ENCODE measurements at regions not wholly inside any gene's neighbourhood (a gene's known extent, or its start where the extent isn't known, plus 50 kb on each side); places are given as distances from the start of the nearest gene placed in this dataset.

DNA sequence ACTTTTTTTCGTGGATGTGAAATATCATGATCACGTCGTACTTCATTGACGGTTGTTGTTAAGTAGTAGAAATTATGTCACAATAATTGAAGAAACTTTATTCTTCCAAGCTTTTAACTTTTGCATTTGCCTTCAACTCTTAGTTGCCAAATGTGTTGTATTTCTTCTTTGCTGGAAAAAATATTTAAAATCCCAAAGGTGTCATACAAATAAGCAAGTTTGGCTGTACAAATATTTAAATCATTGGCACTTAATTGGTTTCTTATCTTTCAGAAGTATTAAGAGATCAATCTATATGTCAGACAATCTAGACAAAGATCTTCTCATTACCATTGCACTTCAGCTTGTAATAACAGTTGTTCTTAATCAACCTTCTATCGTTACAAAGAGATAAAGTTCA lies 204.0 kb upstream of the HDAC4 start:
- no peak overlapping the region for H3K4me3 Mint-ChIP-seq
- no peak overlapping the region for H3K27ac Mint-ChIP-seq
- peaks cover 16% of the 10 kb centered on the region for H3K4me1 Mint-ChIP-seq (ENCODE audit: low read depth)
- DNase-seq (ENCODE audit: low spot score) = no peak
- H3K9me3 Mint-ChIP-seq = no peaks in the 10 kb centered on the region
- peaks cover 24% of the 10 kb centered on the region for H3K27me3 Mint-ChIP-seq (ENCODE audit: insufficient read depth)
- intact Hi-C loops (cut with micrococcal nuclease) = no loop called here
- no peaks in the 10 kb centered on the region for H3K36me3 Mint-ChIP-seq (ENCODE audit: low read depth)

DNA sequence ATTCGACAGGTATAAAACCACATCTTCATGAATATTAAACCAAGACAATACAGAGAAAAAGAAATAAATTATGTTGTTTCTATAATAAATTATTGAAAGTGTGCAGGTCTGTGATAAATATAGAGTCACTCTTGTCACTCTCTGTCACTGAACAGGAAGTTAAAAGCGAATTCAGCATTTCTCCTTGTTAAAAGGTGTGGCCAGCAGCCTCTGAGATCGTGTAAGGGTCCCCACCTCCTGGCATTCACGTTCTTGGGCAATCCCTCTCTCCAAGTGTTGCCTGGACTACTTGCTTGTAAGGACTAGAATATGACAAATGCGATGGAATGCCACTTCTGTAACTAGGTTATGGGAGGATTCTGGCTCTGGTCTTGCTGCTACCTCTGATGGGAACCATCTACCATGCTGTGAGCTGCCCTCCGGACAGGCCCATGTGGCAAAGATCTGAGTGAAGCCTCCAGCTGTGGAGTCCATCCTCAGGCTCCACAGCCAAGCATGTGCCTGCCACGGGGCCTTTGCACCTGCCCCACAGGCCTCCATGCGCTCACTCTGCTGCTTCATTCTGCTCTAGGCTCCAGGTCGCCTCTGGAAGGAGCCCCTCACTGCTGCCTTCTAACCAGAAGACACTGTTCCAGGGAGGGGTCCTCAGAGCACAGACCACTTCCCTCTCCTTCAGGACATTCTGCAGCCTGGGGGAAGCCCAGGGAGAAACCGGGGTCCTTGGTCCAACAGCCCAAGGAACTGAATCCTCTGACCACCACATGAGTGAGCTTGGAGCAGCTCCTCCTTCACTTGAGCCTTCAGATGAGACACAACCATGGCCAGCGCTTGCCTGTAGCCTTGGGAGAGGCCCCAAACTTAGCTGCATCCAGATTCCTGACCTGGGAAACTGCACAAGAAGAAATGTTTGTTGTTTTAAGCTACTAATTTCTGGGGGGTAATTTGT lies 202.9 kb upstream of the HDAC4 start:
- Mint-ChIP-seq H3K36me3 (ENCODE audit: low read depth) (no peaks in the 10 kb centered on the region), H3K27ac (no peak overlapping the region), H3K4me3 (no peak overlapping the region), H3K27me3 (ENCODE audit: insufficient read depth) (peaks cover 25% of the 10 kb centered on the region), H3K4me1 (ENCODE audit: low read depth) (peaks cover 16% of the 10 kb centered on the region), H3K9me3 (no peaks in the 10 kb centered on the region)
- DNase-seq (ENCODE audit: low spot score) = no peak
- intact Hi-C loops (cut with micrococcal nuclease) = no loop called here

DNA sequence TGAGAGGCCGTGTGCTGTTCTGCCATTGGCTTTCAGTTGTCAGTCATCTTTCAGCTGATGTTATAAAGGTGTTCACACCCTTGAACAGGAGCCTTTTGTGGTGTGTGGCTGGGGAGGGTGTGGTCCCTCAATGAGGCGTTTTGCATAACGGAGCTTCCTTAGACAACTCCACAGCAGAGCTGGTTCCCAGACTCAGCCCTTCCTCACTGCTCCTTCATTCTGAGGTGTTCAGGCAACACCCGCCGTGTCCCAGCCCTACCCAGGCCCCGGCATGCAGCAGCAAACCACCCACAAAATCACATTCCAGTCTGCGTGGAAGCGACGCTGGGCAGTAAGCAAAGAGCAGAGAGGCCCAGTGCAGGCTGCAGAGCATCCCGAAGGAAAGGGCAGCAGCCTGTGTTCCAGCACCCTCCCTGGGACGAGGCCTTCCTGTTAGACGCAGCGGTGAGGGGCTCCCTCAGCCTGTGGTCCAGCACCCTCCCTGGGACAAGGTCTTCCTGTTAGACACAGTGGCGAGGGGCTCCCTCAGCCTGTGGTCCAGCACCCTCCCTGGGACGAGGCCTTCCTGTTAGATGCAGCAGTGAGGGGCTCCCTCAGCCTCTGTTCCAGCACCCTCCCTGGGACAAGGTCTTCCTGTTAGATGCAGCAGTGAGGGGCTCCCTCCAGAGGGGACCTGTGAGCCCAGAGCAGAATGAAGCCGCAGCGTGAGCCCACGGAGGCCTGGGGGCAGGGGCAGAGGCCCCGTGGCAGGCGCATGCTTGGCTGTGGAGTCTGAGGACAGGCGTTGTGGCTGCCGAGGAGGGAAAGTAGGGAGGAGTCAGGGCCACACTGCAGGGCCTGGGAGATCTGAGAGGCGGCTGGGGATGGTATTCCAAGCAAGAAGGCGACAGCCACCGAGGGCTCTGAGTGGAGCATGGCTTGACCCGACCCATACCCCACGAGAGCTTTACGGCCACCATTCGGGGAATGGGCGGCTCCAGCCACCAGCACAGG lies 201.8 kb upstream of the HDAC4 start:
- peaks cover 21% of the 10 kb centered on the region for H3K27me3 Mint-ChIP-seq (ENCODE audit: insufficient read depth)
- no peak overlapping the region for H3K27ac Mint-ChIP-seq
- H3K9me3 Mint-ChIP-seq = no peaks in the 10 kb centered on the region
- H3K4me3 Mint-ChIP-seq = no peak overlapping the region
- intact Hi-C loops (cut with micrococcal nuclease) = no loop called here
- no peaks in the 10 kb centered on the region for H3K36me3 Mint-ChIP-seq (ENCODE audit: low read depth)
- no peak for DNase-seq (ENCODE audit: low spot score)
- peaks cover 16% of the 10 kb centered on the region for H3K4me1 Mint-ChIP-seq (ENCODE audit: low read depth)

DNA sequence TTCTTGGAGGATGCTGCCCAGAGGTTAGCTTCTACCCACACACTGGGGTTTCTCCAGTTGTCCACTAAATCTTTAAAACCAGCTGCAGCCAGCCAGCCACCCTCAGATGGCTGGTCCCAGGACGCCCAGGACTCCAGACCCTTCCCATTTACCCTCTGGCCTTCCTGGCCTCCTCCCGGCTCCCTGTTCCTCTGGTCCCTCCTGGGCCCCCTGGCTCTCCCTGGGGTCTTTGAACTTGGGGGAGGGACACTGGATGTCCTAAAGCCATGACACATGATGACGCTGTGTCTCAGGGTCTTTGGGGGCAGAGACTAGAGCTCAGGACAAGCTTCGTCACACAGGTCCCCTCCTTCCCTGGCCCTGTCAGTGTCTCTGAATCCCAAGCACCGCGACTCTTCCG lies 201.1 kb upstream of the HDAC4 start:
- H3K9me3 Mint-ChIP-seq = no peaks in the 10 kb centered on the region
- no peak overlapping the region for H3K4me3 Mint-ChIP-seq
- H3K36me3 Mint-ChIP-seq (ENCODE audit: low read depth) = no peaks in the 10 kb centered on the region
- H3K4me1 Mint-ChIP-seq (ENCODE audit: low read depth) = peaks cover 16% of the 10 kb centered on the region
- peaks cover 19% of the 10 kb centered on the region for H3K27me3 Mint-ChIP-seq (ENCODE audit: insufficient read depth)
- no peak overlapping the region for H3K27ac Mint-ChIP-seq
- intact Hi-C loops (cut with micrococcal nuclease) = no loop called here
- DNase-seq (ENCODE audit: low spot score) = no peak

DNA sequence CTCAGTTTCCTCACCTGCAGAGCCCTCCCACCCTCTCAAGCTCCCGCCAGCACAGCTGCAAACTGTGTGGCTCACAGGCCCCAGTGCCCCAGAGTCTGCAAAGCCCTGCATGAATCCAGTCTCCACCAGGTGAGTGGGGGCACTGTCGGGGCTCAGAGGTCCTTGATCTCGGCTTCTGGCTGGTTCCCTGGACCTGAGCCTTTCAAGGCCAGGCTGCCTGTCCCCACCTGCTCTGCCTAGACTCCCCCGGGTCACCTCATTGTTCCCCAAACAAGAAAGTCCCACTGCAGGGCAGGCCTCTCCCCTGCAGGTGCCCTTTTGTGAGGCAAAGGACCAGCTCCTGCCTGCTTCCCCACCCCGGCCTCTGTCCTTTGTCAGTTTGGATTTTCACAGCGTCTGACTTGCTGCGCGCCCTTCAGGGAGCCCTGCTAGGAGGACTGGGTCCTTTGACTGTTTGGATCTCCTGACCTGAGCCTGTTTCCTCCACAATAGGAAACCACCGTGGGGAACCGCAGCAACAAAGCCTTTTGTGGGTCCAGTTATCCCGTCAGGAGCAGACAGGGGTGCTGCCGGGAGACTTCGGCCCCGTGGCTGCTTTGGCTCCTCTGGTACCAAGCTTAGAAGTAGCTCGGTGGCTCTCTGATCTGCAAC lies 200.5 kb upstream of the HDAC4 start:
- Mint-ChIP-seq H3K27me3 (ENCODE audit: insufficient read depth) (peaks cover 15% of the 10 kb centered on the region), H3K4me3 (no peak overlapping the region), H3K27ac (no peak overlapping the region), H3K36me3 (ENCODE audit: low read depth) (no peaks in the 10 kb centered on the region), H3K9me3 (no peaks in the 10 kb centered on the region), H3K4me1 (ENCODE audit: low read depth) (peaks cover 16% of the 10 kb centered on the region)
- intact Hi-C loops (cut with micrococcal nuclease) = no loop called here
- DNase-seq (ENCODE audit: low spot score) = no peak

DNA sequence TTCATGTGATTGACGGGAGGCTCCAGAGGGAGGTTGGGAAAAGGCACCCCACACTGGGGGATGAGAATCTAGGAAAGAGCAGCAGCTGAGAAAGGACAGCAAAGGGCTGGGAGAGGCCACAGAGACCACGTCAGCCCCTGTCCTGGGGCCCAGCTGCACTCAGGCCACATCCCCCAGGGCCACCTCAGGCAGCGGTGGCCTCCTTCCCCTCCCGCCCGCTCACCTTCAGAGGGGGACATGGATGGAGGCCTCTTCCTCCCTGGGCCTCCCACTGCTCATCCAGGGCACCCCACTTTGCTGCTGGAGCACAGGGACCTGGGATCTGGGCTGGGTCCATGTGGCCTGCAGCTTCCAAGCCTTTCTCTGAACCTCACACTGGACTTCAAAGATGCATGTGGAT lies 199.8 kb upstream of the HDAC4 start:
- H3K27ac Mint-ChIP-seq = no peak overlapping the region
- peaks cover 10% of the 10 kb centered on the region for H3K27me3 Mint-ChIP-seq (ENCODE audit: insufficient read depth)
- no peaks in the 10 kb centered on the region for H3K9me3 Mint-ChIP-seq
- no peak overlapping the region for H3K4me3 Mint-ChIP-seq
- DNase-seq (ENCODE audit: low spot score) = no peak
- no peaks in the 10 kb centered on the region for H3K36me3 Mint-ChIP-seq (ENCODE audit: low read depth)
- intact Hi-C loops (cut with micrococcal nuclease) = no loop called here
- peaks cover 11% of the 10 kb centered on the region for H3K4me1 Mint-ChIP-seq (ENCODE audit: low read depth)

DNA sequence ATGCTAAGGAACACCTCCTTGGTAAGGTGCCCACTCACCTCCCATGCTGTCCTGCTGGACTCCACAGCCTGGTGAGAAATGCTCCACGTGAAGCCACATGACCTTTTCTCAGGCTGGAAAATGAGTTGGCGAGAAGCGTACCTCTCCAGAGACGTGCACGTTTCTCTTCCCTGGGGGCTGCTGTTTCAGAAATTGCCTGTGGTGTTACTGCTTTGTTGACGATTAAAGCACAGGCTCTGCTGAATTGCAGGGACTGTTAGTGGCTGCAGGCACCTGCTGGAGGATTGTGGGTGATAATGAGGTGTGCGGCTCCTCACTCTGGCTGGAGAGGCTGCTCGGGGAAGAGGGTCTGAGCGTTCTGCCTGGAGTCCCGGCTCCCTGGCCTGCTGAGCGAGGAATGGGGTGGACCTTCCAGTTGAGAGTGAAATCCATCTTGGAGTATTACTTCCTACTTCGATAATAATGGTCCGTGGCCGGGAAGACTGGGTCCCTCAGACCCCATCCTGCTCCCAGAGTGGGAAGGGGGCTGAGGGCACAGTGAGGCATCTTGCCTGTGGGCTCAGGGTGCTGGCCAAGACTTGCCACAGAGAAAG lies 199.3 kb upstream of the HDAC4 start:
- no peak overlapping the region for H3K4me3 Mint-ChIP-seq
- H3K36me3 Mint-ChIP-seq (ENCODE audit: low read depth) = no peaks in the 10 kb centered on the region
- no peak overlapping the region for H3K27ac Mint-ChIP-seq
- H3K9me3 Mint-ChIP-seq = no peaks in the 10 kb centered on the region
- intact Hi-C loops (cut with micrococcal nuclease) = no loop called here
- no peak for DNase-seq (ENCODE audit: low spot score)
- H3K4me1 Mint-ChIP-seq (ENCODE audit: low read depth) = peaks cover 8% of the 10 kb centered on the region
- peaks cover 8% of the 10 kb centered on the region for H3K27me3 Mint-ChIP-seq (ENCODE audit: insufficient read depth)

DNA sequence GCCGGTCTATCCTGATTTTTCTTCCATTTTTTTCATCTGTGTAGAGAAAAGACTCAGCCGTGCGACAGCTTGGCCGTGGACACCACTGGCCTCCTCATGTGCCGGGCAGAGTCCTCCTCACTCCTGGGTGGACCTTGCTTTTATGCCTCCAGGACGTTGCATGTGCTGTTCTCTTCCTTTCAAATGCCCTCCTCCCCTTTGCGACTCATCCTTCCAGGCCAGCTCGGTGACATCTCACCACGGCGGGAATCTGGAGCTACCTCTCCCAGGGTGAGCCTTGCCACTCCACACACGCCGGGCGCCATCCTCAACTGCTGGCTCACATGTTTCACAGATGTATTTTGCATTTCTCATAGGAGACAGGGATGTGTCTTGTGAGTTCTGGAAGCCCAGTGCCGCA lies 198.5 kb upstream of the HDAC4 start:
- Mint-ChIP-seq H3K27me3 (ENCODE audit: insufficient read depth) (peaks cover 5% of the 10 kb centered on the region), H3K4me1 (ENCODE audit: low read depth) (peaks cover 8% of the 10 kb centered on the region), H3K36me3 (ENCODE audit: low read depth) (no peaks in the 10 kb centered on the region), H3K27ac (no peak overlapping the region), H3K4me3 (no peak overlapping the region), H3K9me3 (no peaks in the 10 kb centered on the region)
- DNase-seq (ENCODE audit: low spot score) = no peak
- intact Hi-C loops (cut with micrococcal nuclease) = no loop called here

DNA sequence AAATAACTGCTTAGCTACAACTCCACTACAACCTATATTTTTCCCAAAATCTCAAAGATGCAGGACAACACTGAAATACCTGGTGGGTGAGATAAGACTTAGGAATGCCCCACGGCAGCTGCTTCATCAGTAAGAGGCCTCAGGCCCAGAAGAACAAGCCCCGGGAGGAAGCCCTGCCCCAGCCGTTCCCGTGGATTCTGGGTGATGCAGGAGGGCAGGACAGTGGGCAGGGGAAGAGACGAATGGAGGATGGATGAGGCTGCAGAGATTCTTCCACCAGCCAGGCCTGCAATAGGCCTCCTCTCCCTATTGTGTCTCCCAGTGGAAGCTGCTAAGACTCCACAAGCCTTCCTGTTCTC lies 197.9 kb upstream of the HDAC4 start:
- no peak for DNase-seq (ENCODE audit: low spot score)
- Mint-ChIP-seq H3K27ac (no peak overlapping the region), H3K9me3 (no peaks in the 10 kb centered on the region), H3K4me1 (ENCODE audit: low read depth) (peaks cover 8% of the 10 kb centered on the region), H3K4me3 (no peak overlapping the region), H3K36me3 (ENCODE audit: low read depth) (no peaks in the 10 kb centered on the region), H3K27me3 (ENCODE audit: insufficient read depth) (peaks cover 5% of the 10 kb centered on the region)
- intact Hi-C loops (cut with micrococcal nuclease) = no loop called here

DNA sequence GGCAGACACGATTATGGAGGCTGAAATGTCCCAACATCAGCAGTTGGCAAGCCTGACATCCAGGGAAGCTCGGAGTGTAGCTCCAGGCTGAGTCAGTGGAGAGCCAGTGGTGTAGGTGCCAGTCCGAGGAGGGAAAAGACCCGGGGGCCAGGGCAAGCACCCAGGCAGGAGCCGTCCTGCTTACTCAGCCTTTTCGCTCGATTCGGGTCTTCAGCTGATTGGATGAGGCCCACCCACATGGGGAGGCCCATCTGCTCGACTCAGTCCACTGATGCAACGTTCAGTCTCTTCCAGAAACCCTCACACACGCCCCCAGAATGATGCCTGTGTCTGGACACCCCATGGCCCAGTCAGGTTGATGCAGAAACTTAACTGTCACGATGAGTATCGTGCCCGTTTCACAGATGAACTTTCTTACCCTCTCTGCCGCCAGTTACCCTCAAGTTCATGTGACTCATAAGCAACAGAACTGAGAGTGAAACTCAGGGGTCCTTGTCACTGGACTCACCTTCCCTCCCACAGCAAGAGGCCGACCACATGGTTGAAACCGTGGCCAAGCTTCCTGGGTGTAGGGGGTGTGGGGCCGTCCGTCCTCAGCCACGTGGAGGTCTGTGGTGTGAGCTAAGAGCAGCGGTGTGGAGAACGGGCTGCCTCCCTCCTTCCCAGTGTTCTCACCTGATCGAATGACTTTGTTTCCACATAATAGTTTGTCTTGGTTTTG lies 197.4 kb upstream of the HDAC4 start:
- Mint-ChIP-seq H3K4me3 (no peak overlapping the region), H3K36me3 (ENCODE audit: low read depth) (no peaks in the 10 kb centered on the region), H3K27ac (no peak overlapping the region), H3K9me3 (no peaks in the 10 kb centered on the region), H3K4me1 (ENCODE audit: low read depth) (peaks cover 8% of the 10 kb centered on the region), H3K27me3 (ENCODE audit: insufficient read depth) (peaks cover 5% of the 10 kb centered on the region)
- DNase-seq (ENCODE audit: low spot score) = no peak
- intact Hi-C loops (cut with micrococcal nuclease) = no loop called here

DNA sequence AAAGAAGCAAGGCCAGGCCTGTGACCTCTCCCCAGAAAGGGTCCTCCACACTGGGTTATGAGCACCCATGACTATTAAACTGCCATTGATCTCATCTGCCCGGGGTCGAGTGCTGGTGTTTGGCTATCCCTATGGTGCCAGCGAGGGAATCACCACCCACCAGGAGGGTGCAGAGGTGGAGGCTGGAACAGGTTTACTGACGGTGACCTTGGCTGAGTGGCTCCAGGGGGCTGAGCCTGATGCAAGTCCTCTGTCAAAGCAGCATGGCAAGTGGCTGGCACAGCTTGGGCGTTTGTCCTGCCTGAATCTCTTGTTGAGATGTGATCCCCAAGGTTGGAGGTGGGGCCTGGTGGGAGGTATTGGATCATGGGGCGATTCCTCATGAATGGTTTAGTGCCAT lies 196.4 kb upstream of the HDAC4 start:
- H3K27ac Mint-ChIP-seq = no peak overlapping the region
- DNase-seq (ENCODE audit: low spot score) = no peak
- intact Hi-C loops (cut with micrococcal nuclease) = no loop called here
- H3K4me3 Mint-ChIP-seq = no peak overlapping the region
- peaks cover 5% of the 10 kb centered on the region for H3K9me3 Mint-ChIP-seq
- no peaks in the 10 kb centered on the region for H3K36me3 Mint-ChIP-seq (ENCODE audit: low read depth)
- peaks cover 2% of the 10 kb centered on the region for H3K4me1 Mint-ChIP-seq (ENCODE audit: low read depth)
- peaks cover 5% of the 10 kb centered on the region for H3K27me3 Mint-ChIP-seq (ENCODE audit: insufficient read depth)

DNA sequence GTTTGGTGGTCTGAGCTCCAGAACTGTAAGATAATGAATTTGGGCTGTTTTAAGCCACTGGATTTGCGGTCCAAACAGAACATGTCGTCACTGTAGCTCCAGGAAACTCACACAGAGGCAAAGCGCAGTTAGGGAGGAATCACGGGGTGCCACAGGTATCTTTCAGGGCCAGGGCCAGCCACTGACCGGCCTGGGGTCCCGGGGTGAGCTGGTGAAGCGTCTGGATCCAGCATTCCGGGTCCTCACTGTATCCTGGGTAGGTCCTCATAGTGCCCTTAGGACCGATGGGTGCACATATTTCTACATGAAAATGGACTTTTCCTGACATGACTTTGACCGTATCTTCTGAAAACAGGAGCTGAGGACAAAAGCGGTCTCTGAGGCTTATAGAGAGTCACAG lies 196.0 kb upstream of the HDAC4 start:
- Mint-ChIP-seq H3K27me3 (ENCODE audit: insufficient read depth) (peaks cover 5% of the 10 kb centered on the region), H3K9me3 (peaks cover 9% of the 10 kb centered on the region), H3K4me3 (no peak overlapping the region), H3K36me3 (ENCODE audit: low read depth) (no peaks in the 10 kb centered on the region), H3K4me1 (ENCODE audit: low read depth) (no peaks in the 10 kb centered on the region), H3K27ac (no peak overlapping the region)
- DNase-seq (ENCODE audit: low spot score) = no peak
- intact Hi-C loops (cut with micrococcal nuclease) = no loop called here

All from activated T-helper 1 cell treated with anti-CD3 and anti-CD28 coated beads, Interleukin-12 subunit alpha, Interleukin-12 subunit beta, Interleukin-2, Interleukin-4 antibody, amounts not matched to agents 30 ng/mL and 10 ng/mL and 1 ng/mL, durations not matched to agents 14 hours and 24 hours and 36 hours (primary cell).